ENCODE measurements at regions not wholly inside any gene's neighbourhood (a gene's known extent, or its start where the extent isn't known, plus 50 kb on each side); places are given as distances from the start of the nearest gene placed in this dataset.
"Not testable (repeated sequence)": the region's sequence is repeated elsewhere in the genome, so short reads cannot be mapped to it uniquely, and the experiment has no call there.

- Histone ChIP-seq H3K9me3 (no peaks in the 10 kb centered on the region), H3K4me3 (ENCODE audit: low read depth, low read length) (no peak overlapping the region), H3K27me3 (no peaks in the 10 kb centered on the region), H3K36me3 (no peaks in the 10 kb centered on the region), H3K4me1 (no peaks in the 10 kb centered on the region)
- no peak for DNase-seq
- no peak for TF ChIP-seq CTCF (IDR thresholded peaks at IDR 0.05; ENCODE audit: low read depth, low read length)
These were observed 80.4 kb downstream of the DACT2 start for GRCh38 chr6:168239044-168239773.

- H3K9me3 ChIP-seq: no peaks in the 10 kb centered on the region
- TF ChIP-seq CTCF (IDR thresholded peaks at IDR 0.05; ENCODE audit: low read depth, low read length): no peak
- H3K36me3 ChIP-seq: no peaks in the 10 kb centered on the region
- H3K27me3 ChIP-seq: no peaks in the 10 kb centered on the region
- DNase-seq: no peak
- no peak overlapping the region for H3K4me3 ChIP-seq (ENCODE audit: low read depth, low read length)
- H3K4me1 ChIP-seq: no peaks in the 10 kb centered on the region
These were observed 81.2 kb downstream of the DACT2 start for GRCh38 chr6:168238159-168238909.

GRCh38 chr6:168233875-168234213, 85.7 kb downstream of the DACT2 start:
- not testable (repeated sequence) for H3K4me1 ChIP-seq; H3K4me3 ChIP-seq (ENCODE audit: low read depth, low read length); DNase-seq; H3K9me3 ChIP-seq; H3K27me3 ChIP-seq; H3K36me3 ChIP-seq

GRCh38 chr6:168232989-168233874, 86.3 kb downstream of the DACT2 start:
- no peak overlapping the region for H3K4me3 ChIP-seq (ENCODE audit: low read depth, low read length)
- no peaks in the 10 kb centered on the region for H3K4me1 ChIP-seq
- H3K27me3 ChIP-seq: no peaks in the 10 kb centered on the region
- H3K36me3 ChIP-seq: no peaks in the 10 kb centered on the region
- TF ChIP-seq CTCF (IDR thresholded peaks at IDR 0.05; ENCODE audit: low read depth, low read length): peak; percentile 29; the same call in 1 of the 2 replicates
- H3K9me3 ChIP-seq: no peaks in the 10 kb centered on the region
- no peak for DNase-seq

GRCh38 chr6:168232528-168232927, 87.0 kb downstream of the DACT2 start:
- no peaks in the 10 kb centered on the region for H3K36me3 ChIP-seq
- no peak for TF ChIP-seq CTCF (IDR thresholded peaks at IDR 0.05; ENCODE audit: low read depth, low read length)
- H3K27me3 ChIP-seq: no peaks in the 10 kb centered on the region
- H3K4me3 ChIP-seq (ENCODE audit: low read depth, low read length): no peak overlapping the region
- H3K9me3 ChIP-seq: no peaks in the 10 kb centered on the region
- DNase-seq: no peak
- no peaks in the 10 kb centered on the region for H3K4me1 ChIP-seq

- no peaks in the 10 kb centered on the region for H3K27me3 ChIP-seq
- no peak for DNase-seq
- TF ChIP-seq CTCF (IDR thresholded peaks at IDR 0.05; ENCODE audit: low read depth, low read length): no peak
- no peaks in the 10 kb centered on the region for H3K4me1 ChIP-seq
- H3K36me3 ChIP-seq: no peaks in the 10 kb centered on the region
- no peaks in the 10 kb centered on the region for H3K9me3 ChIP-seq
- no peak overlapping the region for H3K4me3 ChIP-seq (ENCODE audit: low read depth, low read length)
These were observed 87.5 kb downstream of the DACT2 start for GRCh38 chr6:168232062-168232461.

Measured in BE2C (cell line).